ENCODE measurements at regions not wholly inside any gene's neighbourhood (a gene's known extent, or its start where the extent isn't known, plus 50 kb on each side); places are given as distances from the start of the nearest gene placed in this dataset.

GRCh38 chr10:129259128-129259815 is 207.8 kb upstream of the MGMT start (continued):
- no peak for TF ChIP-seq MAX (IDR thresholded peaks at IDR 0.05)

GRCh38 chr10:129272176-129272575 is 194.9 kb upstream of the MGMT start:
- ChIA-PET RAD21 (ENCODE audit: low non-redundant PET in 1 of 2, low total read pairs in 2 of 2, uncharacterized antibody in 2 of 2, unreplicated experiment in 2 of 2) (no interaction called here), CTCF (no interaction called here), POLR2A (no interaction called here)
- Histone ChIP-seq H4K20me1 (ENCODE audit: insufficient read depth) (no peaks in the 10 kb centered on the region), H3K9me2 (ENCODE audit: insufficient read depth) (no peaks in the 10 kb centered on the region), H3K27me3 (ENCODE audit: insufficient read depth, low read length) (no peaks in the 10 kb centered on the region), H3K4me1 (ENCODE audit: control insufficient read depth in 1 of 2, insufficient read depth in 2 of 2, low read length in 2 of 2) (no peaks in the 10 kb centered on the region), H3K4me3 (replicated peaks in 1 of 2; ENCODE audit: low read depth in 1 of 2, low read length in 2 of 2) (no peak overlapping the region), H3K9ac (ENCODE audit: low read length) (no peak overlapping the region), H3K79me2 (ENCODE audit: insufficient read depth, low read length) (no peaks in the 10 kb centered on the region), H3K9me3 (ENCODE audit: control insufficient read depth in 1 of 2, insufficient read depth in 1 of 2, low read depth in 1 of 2, low read length in 2 of 2) (peaks cover 9 to 14% of the 10 kb centered on the region in 2 experiments; a peak in 2 of 4 replicates), H3K4me2 (ENCODE audit: low read length) (no peak overlapping the region), H3K27ac (ENCODE audit: low read depth, low read length) (no peak overlapping the region), H3K36me3 (ENCODE audit: control insufficient read depth in 1 of 2, insufficient read depth in 2 of 2, low read length in 2 of 2) (no peaks in the 10 kb centered on the region), H2AFZ (ENCODE audit: low read depth, low read length, poor library complexity, severe bottlenecking) (no peak overlapping the region)
- ATAC-seq, result no peak
- no TSS peak for BruUV-seq (replicated peaks)
- DNase-seq (ENCODE audit: low read depth, low spot score), result no peak
- intact Hi-C loops (cut with micrococcal nuclease), result no loop called here
- TF ChIP-seq SIN3A (IDR thresholded peaks at IDR 0.05; ENCODE audit: low read depth) (no peak), ZFX (IDR thresholded peaks at IDR 0.05) (no peak), CEBPB (IDR thresholded peaks at IDR 0.05; ENCODE audit: low read depth) (no peak), ZNF274 (IDR thresholded peaks at IDR 0.05; ENCODE audit: low read depth, low read length) (no peak), JUND (IDR thresholded peaks at IDR 0.05) (no peak), EGR1 (IDR thresholded peaks at IDR 0.05; ENCODE audit: low read depth) (no peak), MAX (IDR thresholded peaks at IDR 0.05) (no peak), ELF1 (IDR thresholded peaks at IDR 0.05; ENCODE audit: borderline replicate concordance, low read depth) (no peak), RAD21 (IDR thresholded peaks at IDR 0.05; ENCODE audit: low read depth) (no peak), EZH2phosphoT487 (IDR thresholded peaks at IDR 0.05; ENCODE audit: borderline replicate concordance) (no peak), SP1 (IDR thresholded peaks at IDR 0.05; ENCODE audit: low read depth) (no peak), FOSL1 (IDR thresholded peaks at IDR 0.05; ENCODE audit: low read depth) (no peak), EZH2 (IDR thresholded peaks at IDR 0.05) (no peak), REST (IDR thresholded peaks at IDR 0.05; ENCODE audit: low read depth) (no peak), SRF (IDR thresholded peaks at IDR 0.05; ENCODE audit: low read depth) (no peak), POLR2AphosphoS5 (IDR thresholded peaks at IDR 0.05; ENCODE audit: low read depth, low read length) (no peak)
